ENCODE measurements at regions not wholly inside any gene's neighbourhood (a gene's known extent, or its start where the extent isn't known, plus 50 kb on each side); places are given as distances from the start of the nearest gene placed in this dataset.
"Not testable (repeated sequence)": the region's sequence is repeated elsewhere in the genome, so short reads cannot be mapped to it uniquely, and the experiment has no call there.

DNA sequence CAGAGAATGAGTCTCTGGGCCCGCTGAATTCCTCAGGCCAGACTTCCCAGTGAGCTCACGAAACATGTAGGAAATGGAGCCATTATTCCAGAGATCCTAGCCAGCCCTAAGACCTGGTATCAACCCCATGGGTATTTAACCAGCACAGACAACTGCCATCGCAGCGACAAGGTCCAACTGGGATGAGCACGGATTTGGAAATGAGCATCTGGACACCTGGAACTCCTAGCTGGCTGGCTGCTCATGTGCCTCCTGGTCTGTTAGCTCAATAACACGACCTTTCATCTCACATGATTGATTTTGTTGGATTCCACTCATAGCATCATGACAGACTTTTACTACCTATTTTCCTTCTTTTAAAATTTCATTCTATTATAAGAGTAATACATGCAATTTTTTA lies 51.0 kb downstream of the POU3F3 start:
- no peak for DNase-seq

- DNase-seq = no peak
These were observed 55.4 kb downstream of the POU3F3 start for GRCh38 chr2:104909317-104909716.

GRCh38 chr2:104914509-104914908 lies 60.6 kb downstream of the POU3F3 start:
- no peak for DNase-seq

GRCh38 chr2:104915107-104915793 lies 61.3 kb downstream of the POU3F3 start:
- DNase-seq = no peak

DNA sequence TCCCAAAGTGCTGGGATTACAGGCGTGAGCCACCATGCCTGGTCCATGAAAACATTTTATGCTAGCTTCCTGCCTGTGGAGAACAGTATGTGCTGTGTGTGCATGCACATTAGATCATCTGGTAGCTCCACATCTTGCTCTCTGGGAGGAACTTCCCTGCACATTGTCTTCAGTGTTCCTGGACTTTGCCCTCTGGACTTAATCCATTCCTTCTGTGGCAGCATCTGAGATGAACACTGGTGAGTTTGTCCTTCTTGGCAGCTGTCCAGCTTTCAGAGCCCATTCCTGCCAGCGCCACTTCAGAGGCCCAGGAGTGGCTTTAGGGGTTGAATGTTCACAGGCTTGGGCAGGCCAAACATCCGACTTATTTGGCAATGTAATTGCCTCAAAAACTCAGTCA lies 65.2 kb downstream of the POU3F3 start:
- DNase-seq = no peak

GRCh38 chr2:104923665-104924064 lies 69.8 kb downstream of the POU3F3 start:
- peak; percentile 35 for DNase-seq

DNA sequence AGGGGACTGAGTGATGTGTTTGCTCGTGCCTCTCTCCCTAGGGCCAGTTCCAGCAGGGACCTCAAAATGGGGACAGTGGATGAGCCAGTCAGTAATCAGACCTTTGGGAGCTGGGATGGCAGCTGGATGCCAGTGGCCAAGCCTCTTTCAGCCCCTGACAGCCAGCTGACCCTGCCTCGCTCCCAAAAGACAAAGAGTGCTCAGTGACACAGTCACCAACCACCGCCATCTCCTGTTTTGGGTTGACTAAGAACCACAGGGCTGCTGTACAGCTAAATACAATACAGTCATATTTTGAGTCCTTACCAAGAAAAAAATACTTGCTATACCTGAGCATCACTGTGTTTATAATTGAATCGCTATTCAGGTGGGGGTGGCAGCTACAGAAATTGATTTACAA lies 75.7 kb downstream of the POU3F3 start:
- DNase-seq = no peak

DNA sequence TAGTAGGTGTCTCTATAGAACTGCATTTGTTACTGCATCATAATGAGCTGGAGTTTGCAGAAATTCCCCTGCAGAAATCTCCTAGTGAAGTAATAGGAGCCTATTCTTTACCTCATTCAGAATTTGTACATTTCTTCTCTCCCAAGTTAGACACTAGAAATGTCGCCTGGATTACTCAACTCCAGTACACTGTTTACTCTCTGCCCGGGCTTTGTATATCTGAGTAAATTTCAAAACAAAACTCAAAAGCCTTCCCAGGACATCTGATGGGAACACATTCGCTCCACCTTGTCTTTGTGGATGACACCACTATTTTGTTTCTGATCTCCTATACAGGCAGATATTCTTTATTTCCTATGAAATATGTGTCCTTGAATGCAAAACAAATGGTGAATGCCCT lies 76.8 kb downstream of the POU3F3 start:
- DNase-seq = no peak

- no peak for DNase-seq
These were observed 78.3 kb downstream of the POU3F3 start for GRCh38 chr2:104932243-104932642.

- DNase-seq = no peak
These were observed 79.4 kb downstream of the POU3F3 start for GRCh38 chr2:104933151-104933917.

- no peak for DNase-seq
These were observed 82.6 kb downstream of the POU3F3 start for GRCh38 chr2:104936527-104936926.

DNA sequence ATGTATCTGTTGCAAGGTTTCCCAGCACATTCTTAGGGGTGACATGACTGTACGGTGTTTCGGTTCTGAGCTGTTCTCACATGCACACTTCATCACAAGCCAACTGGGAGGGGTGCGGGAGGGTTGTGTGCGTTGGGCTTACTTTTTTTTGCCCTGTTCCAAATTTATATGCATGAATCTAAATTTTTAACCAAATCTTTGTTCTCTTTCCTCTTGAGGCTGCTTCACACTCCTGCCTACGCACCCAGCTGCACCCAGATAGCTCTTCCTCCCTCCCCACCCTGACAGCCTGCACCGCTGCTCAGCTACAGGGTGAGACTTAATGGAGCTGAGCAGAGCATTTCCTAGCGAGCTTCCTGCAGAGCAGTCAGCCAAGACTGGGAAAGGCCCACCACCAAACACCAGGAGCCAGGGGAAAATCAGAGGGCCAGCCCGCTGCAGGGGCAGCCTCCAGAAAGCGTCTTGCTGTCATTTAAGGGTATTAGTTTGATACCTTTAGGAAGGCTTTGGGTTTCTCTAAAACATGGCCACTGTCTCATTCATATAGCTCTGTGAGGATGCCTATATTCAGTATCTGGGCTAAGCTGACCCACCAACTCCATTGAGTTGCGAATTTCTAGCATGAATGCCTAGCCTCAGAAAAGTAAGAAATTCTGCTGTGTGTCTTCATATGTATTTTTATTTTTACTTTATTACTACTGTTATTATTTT lies 84.5 kb downstream of the POU3F3 start:
- DNase-seq = no peak

DNA sequence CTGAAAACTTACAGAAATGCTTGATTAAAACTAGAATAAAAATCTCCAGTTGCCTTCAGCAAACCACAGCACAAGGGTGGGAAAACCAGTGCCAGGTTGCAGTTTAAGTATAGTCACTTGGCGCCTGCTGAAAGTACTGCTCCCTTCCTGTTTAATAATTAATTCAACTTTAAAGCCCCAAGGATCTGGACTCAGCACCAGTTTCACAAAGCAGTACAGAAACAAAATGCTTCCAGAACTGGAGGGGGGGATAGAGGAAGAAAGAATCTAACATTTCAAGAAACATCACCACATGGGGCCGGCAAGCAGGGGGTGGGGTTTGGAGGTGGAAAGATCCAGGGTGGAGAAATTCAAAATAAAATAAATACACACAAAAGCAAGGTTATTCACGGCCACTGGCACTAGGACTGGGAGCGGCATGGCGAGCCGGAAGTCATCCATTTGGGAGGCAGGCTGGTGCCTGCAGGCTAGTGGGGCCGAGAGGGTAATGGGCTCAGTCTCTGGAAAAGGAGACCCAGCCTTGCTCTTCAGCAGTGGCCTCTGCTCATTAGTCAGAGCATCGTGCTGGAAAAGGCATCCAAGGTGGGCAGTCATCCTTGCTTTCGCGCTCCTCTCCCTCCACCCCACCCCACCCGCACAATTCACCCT lies 85.8 kb downstream of the POU3F3 start:
- no peak for DNase-seq

DNA sequence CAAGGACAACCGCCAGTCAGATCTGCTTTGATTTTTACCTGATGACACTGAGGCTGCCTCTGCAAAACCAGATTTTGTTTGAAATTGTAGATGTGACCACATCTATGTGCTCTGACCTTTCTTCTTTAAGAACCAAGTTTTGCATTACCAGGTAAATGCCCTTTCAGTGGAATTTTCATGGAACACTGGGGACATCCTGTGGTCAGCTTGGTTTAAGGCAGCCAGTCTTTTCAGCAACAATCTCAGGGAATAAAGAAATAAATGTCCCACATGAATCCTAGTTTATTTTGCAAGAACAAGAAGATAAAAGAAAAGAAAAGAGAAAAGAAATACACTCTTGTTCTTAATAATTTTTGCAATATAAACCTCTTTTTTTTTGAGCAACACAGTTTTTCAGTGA lies 90.6 kb downstream of the POU3F3 start:
- peak; percentile 20 for DNase-seq

GRCh38 chr2:104945121-104945520 lies 91.2 kb downstream of the POU3F3 start:
- no peak for DNase-seq

DNA sequence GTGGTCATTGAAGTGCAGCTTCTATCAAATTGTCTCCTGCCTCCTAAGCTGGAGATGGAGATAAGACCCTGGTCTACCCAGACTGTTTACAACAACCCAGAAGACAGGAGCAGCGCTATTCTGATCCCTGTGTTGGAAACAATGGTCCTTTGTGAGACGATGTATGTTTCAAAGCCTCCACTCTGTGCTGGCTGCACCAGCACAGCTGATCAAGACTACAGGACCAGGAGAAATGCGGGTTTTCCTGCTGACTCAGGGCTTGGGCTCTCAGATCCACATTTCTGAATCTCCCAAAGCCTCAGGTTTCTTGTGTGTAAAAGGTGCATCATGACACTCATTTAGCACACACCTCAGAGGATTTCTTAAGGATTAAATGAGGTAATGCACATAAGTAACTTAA lies 92.0 kb downstream of the POU3F3 start:
- no peak for DNase-seq

DNA sequence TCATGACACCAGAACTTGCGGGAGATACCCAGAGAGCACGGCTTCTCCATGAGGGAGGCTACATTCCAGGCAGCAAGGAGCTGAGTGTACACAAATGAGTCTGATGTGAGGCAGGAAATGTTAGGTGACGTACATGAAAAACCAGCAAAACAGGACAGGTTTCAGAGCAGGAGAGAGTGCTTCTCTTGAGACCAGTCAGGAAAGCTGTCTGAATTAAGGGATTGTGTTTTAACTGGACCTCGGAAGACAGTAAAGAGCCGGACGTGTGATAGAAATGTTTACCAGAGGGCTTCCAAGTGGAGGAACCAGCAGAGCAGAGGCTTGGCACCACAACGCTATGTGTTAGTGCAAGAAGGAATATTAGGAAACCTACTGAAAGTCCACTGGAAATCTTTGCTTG lies 90.4 kb upstream of the MRPS9 start:
- not testable (repeated sequence) for DNase-seq

- DNase-seq = no peak
These were observed 84.9 kb upstream of the MRPS9 start for GRCh38 chr2:104952976-104953375.

DNA sequence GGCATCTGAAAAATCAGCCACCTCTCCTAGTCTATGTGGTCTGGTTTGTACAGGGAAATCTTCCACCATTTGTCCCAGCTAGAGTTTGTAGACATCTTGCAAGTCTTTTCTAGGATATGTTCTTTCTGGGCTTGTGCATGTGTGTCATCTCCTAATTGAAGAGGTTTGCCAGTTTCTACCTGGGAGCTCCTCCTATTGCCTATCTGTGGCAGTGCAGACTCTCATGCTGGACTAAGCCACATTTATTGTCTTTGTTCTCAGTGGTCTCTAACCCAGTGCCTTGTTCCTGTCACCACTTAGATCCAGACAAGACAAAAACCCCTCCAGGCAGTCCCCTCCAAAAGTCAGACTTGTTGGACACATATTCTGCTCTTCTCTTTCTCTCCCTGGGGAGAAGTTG lies 72.0 kb upstream of the MRPS9 start:
- DNase-seq = no peak

GRCh38 chr2:104969564-104969963 lies 68.3 kb upstream of the MRPS9 start:
- DNase-seq = no peak

DNA sequence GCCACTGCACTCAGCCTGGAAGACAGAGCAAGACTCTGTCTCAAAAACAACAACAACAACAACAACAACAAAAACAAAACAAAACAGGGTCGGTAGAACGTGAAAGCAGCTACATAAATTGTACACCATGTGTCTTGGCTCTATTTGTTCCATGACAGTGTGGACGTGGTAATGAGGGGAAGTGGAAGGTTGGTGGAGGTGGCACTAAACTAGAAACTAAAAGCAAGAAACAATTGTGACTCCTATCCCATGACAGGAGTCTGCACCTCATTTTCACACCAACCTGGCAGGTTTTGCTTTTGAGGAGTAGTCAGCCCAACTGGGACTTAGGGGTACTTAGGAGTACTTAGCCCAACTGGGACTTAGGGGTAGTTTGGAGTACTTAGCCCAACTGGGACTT lies 62.5 kb upstream of the MRPS9 start:
- no peak for DNase-seq

GRCh38 chr2:104975851-104976250 lies 62.0 kb upstream of the MRPS9 start:
- DNase-seq = no peak

- peak; percentile 81 for DNase-seq
These were observed 61.2 kb upstream of the MRPS9 start for GRCh38 chr2:104976603-104977120.

All from OCI-M1 (cell line).